IMR-90 (cell line): ENCODE measurements at regions not wholly inside any gene's neighbourhood (a gene's known extent, or its start where the extent isn't known, plus 50 kb on each side); places are given as distances from the start of the nearest gene placed in this dataset.

Experiments
- ATAC-seq: fragments of 200-7000 bp; cut with Tn5 transposase; 2 replicates; pipeline ENCODE4 v1.9.1; 2020; ENCODE audit warnings: low read depth, mild to moderate bottlenecking, moderate library complexity
- BruUV-seq: library from RNA; stranded (reverse); fragments of 400-500 nt; replicated peaks from 2 replicates; lab custom pipeline; 2021; lab: Mats Ljungman, UMichigan
- CTCF ChIA-PET: fragments of 300-600 bp; formaldehyde crosslinking; extraction: SDS; loops from one replicate; lab custom pipeline; 2021; ENCODE audit warnings: antibody characterized with exemption; lab: Yijun Ruan, JAX
- POLR2A ChIA-PET: fragments of 300-600 bp; sonication (Branson Sonifier 250); formaldehyde crosslinking; loops from one replicate; lab custom pipeline; 2022; ENCODE audit warnings: antibody characterized with exemption; ENCODE audit not compliant: unreplicated experiment; lab: Charles Lee
- DNase-seq: peaks from one replicate; pipeline ENCODE4 v3.0.0; 2013
- H2AFZ ChIP-seq: replicated peaks from 2 replicates; pipeline ENCODE3; 2013; ENCODE audit warnings: low read length, mild to moderate bottlenecking; ENCODE audit not compliant: poor library complexity
- H2AK5ac ChIP-seq: 2 replicates; pipeline ENCODE4 v1.6.1; 2013; ENCODE audit warnings: low read depth, low read length, inconsistent platforms
- H2AK9ac ChIP-seq: replicated peaks from 2 replicates; pipeline ENCODE3; 2013; ENCODE audit warnings: mild to moderate bottlenecking, low read depth, low read length, moderate library complexity; ENCODE audit not compliant: poor library complexity
- H2BK120ac ChIP-seq: 2 replicates; pipeline ENCODE4 v1.6.1; 2013; ENCODE audit warnings: low read depth, low read length, inconsistent platforms
- H2BK15ac ChIP-seq: 3 replicates; pipeline ENCODE4 v1.6.1; 2013; ENCODE audit warnings: low read depth, low read length, inconsistent platforms
- H2BK20ac ChIP-seq: 2 replicates; pipeline ENCODE4 v1.6.1; 2013; ENCODE audit warnings: low read depth, mild to moderate bottlenecking, inconsistent platforms, low read length, moderate library complexity
- H2BK5ac ChIP-seq: 2 replicates; pipeline ENCODE4 v1.6.1; 2013; ENCODE audit warnings: mild to moderate bottlenecking, low read depth, low read length, inconsistent platforms; ENCODE audit not compliant: poor library complexity, severe bottlenecking
- H3K14ac ChIP-seq: replicated peaks from 2 replicates; pipeline ENCODE4 v1.6.1; 2013; ENCODE audit warnings: low read depth, low read length, inconsistent platforms
- H3K18ac ChIP-seq: 2 replicates; pipeline ENCODE4 v1.6.1; 2013; ENCODE audit warnings: low read depth, low read length, control low read depth
- H3K23ac ChIP-seq: 2 replicates; pipeline ENCODE4 v1.6.1; 2013; ENCODE audit warnings: low read depth, low read length, inconsistent platforms
- H3K27ac ChIP-seq: 2 replicates; pipeline ENCODE4 v1.5.1; 2013; ENCODE audit warnings: mild to moderate bottlenecking, control low read depth, low read length; ENCODE audit not compliant: insufficient read depth
- H3K27me3 ChIP-seq: 2 replicates; pipeline ENCODE4 v1.6.1; 2013; ENCODE audit warnings: low read length; ENCODE audit not compliant: control insufficient read depth, insufficient read depth
- H3K36me3 ChIP-seq: 2 replicates; pipeline ENCODE4 v1.6.1; 2013; ENCODE audit warnings: low read length, mixed read lengths; ENCODE audit not compliant: control insufficient read depth, insufficient read depth
- H3K4ac ChIP-seq: 2 replicates; pipeline ENCODE4 v1.6.1; 2013; ENCODE audit warnings: low read depth, low read length, inconsistent platforms
- H3K4me1 ChIP-seq: 2 replicates; pipeline ENCODE4 v1.6.1; 2013; ENCODE audit warnings: low read length, mixed read lengths; ENCODE audit not compliant: control insufficient read depth, insufficient read depth
- H3K4me2 ChIP-seq: 2 replicates; pipeline ENCODE4 v1.6.1; 2013; ENCODE audit warnings: low read depth, mild to moderate bottlenecking, control low read depth, low read length, moderate library complexity
- H3K4me3 ChIP-seq: 2 replicates; pipeline ENCODE4 v1.5.1; 2013; ENCODE audit warnings: low read depth, mild to moderate bottlenecking, control low read depth, low read length, moderate library complexity; ENCODE audit not compliant: insufficient read depth
- H3K56ac ChIP-seq: 2 replicates; pipeline ENCODE4 v1.6.1; 2013; ENCODE audit warnings: low read length, inconsistent platforms; ENCODE audit not compliant: insufficient read depth; ENCODE audit errors: extremely low read depth
- H3K79me1 ChIP-seq, 2 experiments: 2 replicates each; pipeline ENCODE4 v1.6.1; 2013; ENCODE audit warnings: low read length in 2 of 2, inconsistent platforms in 1 of 2, low read depth in 1 of 2
- H3K9ac ChIP-seq: 2 replicates; pipeline ENCODE4 v1.6.1; 2013; ENCODE audit warnings: low read depth, low read length, control low read depth
- H3K9me1 ChIP-seq: 2 replicates; pipeline ENCODE4 v1.6.1; 2013; ENCODE audit warnings: low read length, inconsistent platforms; ENCODE audit not compliant: insufficient read depth
- H3K9me3 ChIP-seq: 2 replicates; pipeline ENCODE4 v1.6.1; 2013; ENCODE audit warnings: low read length; ENCODE audit not compliant: control insufficient read depth, insufficient read depth
- H4K20me1 ChIP-seq: 2 replicates; pipeline ENCODE4 v1.6.1; 2013; ENCODE audit warnings: low read length, inconsistent platforms; ENCODE audit not compliant: insufficient read depth
- H4K5ac ChIP-seq: 2 replicates; pipeline ENCODE4 v1.6.1; 2013; ENCODE audit warnings: mild to moderate bottlenecking, low read depth, low read length, control low read depth
- H4K8ac ChIP-seq, 2 experiments: 2 replicates each; pipeline ENCODE4 v1.6.1; 2013; ENCODE audit warnings: low read depth in 2 of 2, low read length in 2 of 2, control low read depth in 1 of 2, inconsistent platforms in 1 of 2
- H4K91ac ChIP-seq: 2 replicates; pipeline ENCODE4 v1.6.1; 2013; ENCODE audit warnings: low read depth, low read length, inconsistent platforms; ENCODE audit not compliant: insufficient read depth
- BHLHE40 ChIP-seq: fragments of 150-350 bp; IDR thresholded peaks from 2 replicates; pipeline ENCODE4 v1.6.1; 2016; ENCODE audit warnings: mild to moderate bottlenecking, low read depth, low read length
- CHD1 ChIP-seq: IDR thresholded peaks from 2 replicates; pipeline ENCODE4 v1.6.1; 2012; ENCODE audit warnings: low read depth, low read length, improper control_type of control experiment
- FOS ChIP-seq: fragments of 150-350 bp; IDR thresholded peaks from 2 replicates; pipeline ENCODE4 v1.6.1; 2016; ENCODE audit warnings: low read depth, low read length
- MAFK ChIP-seq: IDR thresholded peaks from 2 replicates; pipeline ENCODE4 v1.6.1; 2012; ENCODE audit warnings: low read depth, low read length, improper control_type of control experiment
- MAZ ChIP-seq: IDR thresholded peaks from 2 replicates; pipeline ENCODE4 v1.6.1; 2012; ENCODE audit warnings: low read depth, mild to moderate bottlenecking, low read length, improper control_type of control experiment, moderate library complexity, borderline replicate concordance
- NFE2L2 ChIP-seq: fragments of 150-350 bp; IDR thresholded peaks from 2 replicates; pipeline ENCODE4 v1.6.1; 2016; ENCODE audit warnings: low read depth, mild to moderate bottlenecking, low read length
- POLR2A ChIP-seq: IDR thresholded peaks from 2 replicates; pipeline ENCODE4 v1.6.1; 2012; ENCODE audit warnings: mild to moderate bottlenecking, low read depth, low read length
- RAD21 ChIP-seq: IDR thresholded peaks from 2 replicates; pipeline ENCODE4 v1.6.1; 2012; ENCODE audit warnings: low read length, improper control_type of control experiment
- RCOR1 ChIP-seq: IDR thresholded peaks from 2 replicates; pipeline ENCODE4 v1.6.1; 2012; ENCODE audit warnings: mild to moderate bottlenecking, low read length, improper control_type of control experiment; ENCODE audit not compliant: insufficient replicate concordance
- RFX5 ChIP-seq: IDR thresholded peaks from 2 replicates; pipeline ENCODE4 v1.8.0; 2012; ENCODE audit warnings: low read depth, mild to moderate bottlenecking, low read length, moderate library complexity
- WGBS, 2 experiments: methylation state at CpG; one replicate each; pipeline versions ENCODE4 v1.1.5 to v1.1.7; 2013; ENCODE audit warnings: missing lambda C conversion rate in 2 of 2; ENCODE audit not compliant: insufficient read length in 1 of 2; ENCODE audit errors: extremely low coverage in 2 of 2; 5-methylcytosine and 5-hydroxymethylcytosine counted together
- dilution Hi-C: fragments of 300-500 bp; cut with HindIII; formaldehyde crosslinking; loops from one replicate; pipeline ENCODE4 v1.14.3; 2018; ENCODE audit warnings: low sequenced_read_pairs; ENCODE audit not compliant: unreplicated experiment
- in situ Hi-C: fragments of 300-500 bp; cut with MboI; formaldehyde crosslinking; loops from 3 replicates; pipeline ENCODE4 v1.14.3; 2019; ENCODE audit warnings: low sequenced_read_pairs, inconsistent platforms, mixed read lengths
- intact Hi-C: fragments of 100-400 bp; cut with micrococcal nuclease; formaldehyde crosslinking; loops from 2 replicates; pipeline ENCODE4 v1.10.0; 2022
- TF ChIP-seq, protein P1 (sequence below): fragments of 150-350 bp; IDR thresholded peaks from 2 replicates; pipeline ENCODE4 v1.6.1; 2016; ENCODE audit warnings: low read depth, mild to moderate bottlenecking, low read length, moderate library complexity, borderline replicate concordance

- no peaks in the 10 kb centered on the region for H3K9me1 ChIP-seq
- no peaks in the 10 kb centered on the region for H3K27me3 ChIP-seq
- H4K8ac ChIP-seq = no peak overlapping the region
- dilution Hi-C loops = no loop called here
- no peak overlapping the region for H2BK20ac ChIP-seq
- H3K9me3 ChIP-seq = peaks cover 2% of the 10 kb centered on the region
- in situ Hi-C loops = no loop called here
- H3K9ac ChIP-seq = no peak overlapping the region
- H3K56ac ChIP-seq = no peak overlapping the region
- H3K14ac ChIP-seq = no peak overlapping the region
- ATAC-seq (no peak), DNase-seq (no peak)
- POLR2A ChIA-PET = no interaction called here
- H2BK120ac ChIP-seq = no peak overlapping the region
- no CpG with 5 or more reads among the region's 3 CpGs for WGBS, 2 experiments
- H3K79me1 ChIP-seq = no peaks in the 10 kb centered on the region
- no peaks in the 10 kb centered on the region for H4K20me1 ChIP-seq
- H4K5ac ChIP-seq = no peak overlapping the region
- H3K18ac ChIP-seq = no peak overlapping the region
- no peak overlapping the region for H2AK9ac ChIP-seq
- CTCF ChIA-PET = no interaction called here
- no TSS peak for BruUV-seq
- intact Hi-C loops = no loop called here
- H3K27ac ChIP-seq = no peak overlapping the region
- no peak overlapping the region for H2BK15ac ChIP-seq
- no peaks in the 10 kb centered on the region for H3K36me3 ChIP-seq
- no peak overlapping the region for H3K4me3 ChIP-seq
- H3K4ac ChIP-seq = no peak overlapping the region
- H2BK5ac ChIP-seq = no peak overlapping the region
- H2AFZ ChIP-seq = no peak overlapping the region
- H3K23ac ChIP-seq = no peak overlapping the region
- no peak overlapping the region for H2AK5ac ChIP-seq
- no peaks in the 10 kb centered on the region for H3K4me1 ChIP-seq
- TF ChIP-seq POLR2A = no peak
- no peak for TF ChIP-seq BHLHE40
- no peak for TF ChIP-seq FOS
- no peak for TF ChIP-seq RAD21
- no peak for TF ChIP-seq CHD1
- TF ChIP-seq MAZ = no peak
- TF ChIP-seq NFE2L2 = no peak
- no peak for TF ChIP-seq MAFK
- no peak for TF ChIP-seq RFX5
- TF ChIP-seq, protein P1, sequence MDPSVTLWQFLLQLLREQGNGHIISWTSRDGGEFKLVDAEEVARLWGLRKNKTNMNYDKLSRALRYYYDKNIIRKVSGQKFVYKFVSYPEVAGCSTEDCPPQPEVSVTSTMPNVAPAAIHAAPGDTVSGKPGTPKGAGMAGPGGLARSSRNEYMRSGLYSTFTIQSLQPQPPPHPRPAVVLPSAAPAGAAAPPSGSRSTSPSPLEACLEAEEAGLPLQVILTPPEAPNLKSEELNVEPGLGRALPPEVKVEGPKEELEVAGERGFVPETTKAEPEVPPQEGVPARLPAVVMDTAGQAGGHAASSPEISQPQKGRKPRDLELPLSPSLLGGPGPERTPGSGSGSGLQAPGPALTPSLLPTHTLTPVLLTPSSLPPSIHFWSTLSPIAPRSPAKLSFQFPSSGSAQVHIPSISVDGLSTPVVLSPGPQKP = no peak
- no peak for TF ChIP-seq RCOR1
- H3K4me2 ChIP-seq = no peak overlapping the region
- H4K91ac ChIP-seq = no peak overlapping the region
Observed at GRCh38 chr18:30712383-30712782, 330.2 kb downstream of the DSC3 start.
